GM12891 (cell line): ENCODE measurements at regions not wholly inside any gene's neighbourhood (a gene's known extent, or its start where the extent isn't known, plus 50 kb on each side); places are given as distances from the start of the nearest gene placed in this dataset.

ENCODE experiments used
- DNase-seq: peaks from one replicate; pipeline ENCODE4 v3.0.0; 2011; ENCODE audit warnings: low spot score; ENCODE audit not compliant: insufficient read length
- FAIRE-seq: peaks from 2 replicates; lab custom pipeline; 2011; peaks lifted over from hg19 to GRCh38; lab: Jason Lieb, UNC
- PAX5 ChIP-seq: IDR thresholded peaks from 2 replicates; pipeline ENCODE4 v1.6.1; 2011; ENCODE audit warnings: low read length, moderate library complexity, mild to moderate bottlenecking; ENCODE audit not compliant: insufficient read depth, severe bottlenecking
- POLR2A ChIP-seq: IDR thresholded peaks from 2 replicates; pipeline ENCODE4 v1.6.1; 2011; ENCODE audit warnings: low read depth, low read length, control low read depth
- POLR2AphosphoS5 ChIP-seq: IDR thresholded peaks from 2 replicates; pipeline ENCODE4 v1.6.1; 2011; ENCODE audit warnings: low read depth, low read length, control low read depth
- POU2F2 ChIP-seq: IDR thresholded peaks from 2 replicates; pipeline ENCODE4 v1.6.1; 2011; ENCODE audit warnings: low read depth, mild to moderate bottlenecking, control low read depth, low read length, moderate library complexity
- SPI1 ChIP-seq: IDR thresholded peaks from 2 replicates; pipeline ENCODE4 v1.6.1; 2011; ENCODE audit warnings: low read depth, low read length, control low read depth
- TAF1 ChIP-seq: IDR thresholded peaks from 2 replicates; pipeline ENCODE4 v1.6.1; 2011; ENCODE audit warnings: low read depth, low read length, control low read depth

DNA sequence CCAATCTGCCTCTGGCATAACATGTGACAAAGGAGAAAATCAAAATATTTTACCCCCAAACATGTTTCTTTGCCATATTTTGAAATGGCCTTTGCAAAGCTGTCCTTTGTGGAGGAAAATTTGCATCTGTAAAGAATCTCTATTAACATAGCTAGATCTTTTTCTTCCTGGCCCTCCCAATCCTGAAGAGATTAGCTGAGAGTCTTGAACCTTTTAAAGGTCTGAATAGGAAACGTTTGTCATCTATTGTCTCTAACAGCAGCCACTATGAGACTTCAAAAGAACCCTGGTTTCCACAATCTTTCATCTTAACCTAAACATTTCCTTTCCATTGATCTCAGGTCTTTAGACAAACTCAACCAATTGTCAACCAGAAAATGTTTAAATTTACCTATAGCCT is 520.9 kb upstream of the TGFBR2 start:
- no peak for FAIRE-seq
- TF ChIP-seq PAX5, result no peak
- no peak for TF ChIP-seq POU2F2
- TF ChIP-seq POLR2AphosphoS5, result no peak
- TF ChIP-seq TAF1, result no peak
- no peak for TF ChIP-seq SPI1
- no peak for TF ChIP-seq POLR2A
- DNase-seq, result no peak

DNA sequence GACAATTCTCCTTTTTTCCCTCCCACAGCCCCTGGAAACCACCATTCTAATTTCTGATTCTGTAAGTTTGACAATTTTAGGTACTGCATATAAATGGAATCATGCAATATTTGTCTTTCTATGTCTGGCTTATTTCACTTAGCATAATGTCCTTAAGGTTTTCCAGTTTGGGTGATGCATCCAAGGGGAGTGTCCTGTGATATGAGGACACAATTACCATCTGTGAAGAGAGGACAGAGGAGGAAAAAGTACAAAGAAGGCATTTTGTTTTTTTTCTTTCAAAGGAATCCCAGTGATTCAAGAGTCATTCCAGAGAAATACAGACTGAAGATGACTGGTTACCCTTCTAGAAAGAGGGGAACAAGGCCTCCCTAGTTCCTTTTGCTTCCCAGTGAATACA is 514.7 kb upstream of the TGFBR2 start:
- DNase-seq (no peak), FAIRE-seq (no peak)
- TF ChIP-seq POLR2AphosphoS5 (no peak), PAX5 (no peak), SPI1 (no peak)

DNA sequence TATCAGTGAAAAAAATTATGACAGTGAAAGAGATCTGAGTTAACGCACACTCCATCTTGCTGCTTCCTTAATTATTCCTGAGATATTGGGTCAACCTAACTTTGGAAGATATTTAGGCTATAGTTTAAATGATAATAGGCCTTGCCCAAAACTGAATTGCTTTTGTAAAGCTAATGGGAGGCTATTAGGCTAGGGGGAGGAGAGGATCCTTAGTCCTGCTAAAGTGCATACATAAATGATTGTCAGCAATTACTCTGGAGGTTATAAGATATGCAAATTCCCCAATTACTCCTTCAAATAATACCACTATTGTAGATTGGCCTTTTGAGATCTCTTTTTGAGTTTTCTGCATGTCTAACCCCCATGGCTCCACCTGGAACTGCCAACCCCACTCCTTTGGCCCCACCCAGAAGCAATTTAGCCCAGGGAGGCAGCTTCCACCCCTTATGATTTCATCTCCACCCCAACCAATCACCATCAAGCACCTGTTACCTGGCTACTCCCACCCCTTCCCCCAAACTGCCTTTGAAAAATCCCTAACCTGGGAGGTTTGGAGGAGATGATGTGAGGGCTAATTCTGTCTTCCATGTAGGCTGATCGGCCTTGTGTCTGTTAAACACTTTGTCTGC is 509.3 kb upstream of the TGFBR2 start:
- FAIRE-seq (no peak), DNase-seq (no peak)
- TF ChIP-seq POLR2A (no peak), SPI1 (no peak), PAX5 (no peak), TAF1 (no peak), POU2F2 (no peak), POLR2AphosphoS5 (no peak)

DNA sequence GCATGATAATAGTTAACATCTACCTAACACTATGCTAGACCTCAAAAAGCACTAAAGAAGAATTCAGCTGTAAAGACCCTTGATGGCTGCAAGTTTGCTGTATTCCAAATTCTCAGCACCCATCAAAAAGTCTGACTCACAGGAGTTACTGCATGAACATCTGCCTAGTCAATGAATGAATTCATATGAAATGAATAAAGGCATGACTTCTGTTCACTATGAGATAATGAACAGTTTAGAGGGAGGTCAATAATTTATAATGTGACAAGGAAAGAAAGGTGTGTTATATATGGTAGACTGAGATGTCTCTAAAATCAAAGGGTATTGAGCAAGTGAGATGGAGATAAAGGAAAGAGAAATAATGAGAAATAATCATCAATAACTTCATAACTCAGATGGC is 508.2 kb upstream of the TGFBR2 start:
- no peak for DNase-seq

DNA sequence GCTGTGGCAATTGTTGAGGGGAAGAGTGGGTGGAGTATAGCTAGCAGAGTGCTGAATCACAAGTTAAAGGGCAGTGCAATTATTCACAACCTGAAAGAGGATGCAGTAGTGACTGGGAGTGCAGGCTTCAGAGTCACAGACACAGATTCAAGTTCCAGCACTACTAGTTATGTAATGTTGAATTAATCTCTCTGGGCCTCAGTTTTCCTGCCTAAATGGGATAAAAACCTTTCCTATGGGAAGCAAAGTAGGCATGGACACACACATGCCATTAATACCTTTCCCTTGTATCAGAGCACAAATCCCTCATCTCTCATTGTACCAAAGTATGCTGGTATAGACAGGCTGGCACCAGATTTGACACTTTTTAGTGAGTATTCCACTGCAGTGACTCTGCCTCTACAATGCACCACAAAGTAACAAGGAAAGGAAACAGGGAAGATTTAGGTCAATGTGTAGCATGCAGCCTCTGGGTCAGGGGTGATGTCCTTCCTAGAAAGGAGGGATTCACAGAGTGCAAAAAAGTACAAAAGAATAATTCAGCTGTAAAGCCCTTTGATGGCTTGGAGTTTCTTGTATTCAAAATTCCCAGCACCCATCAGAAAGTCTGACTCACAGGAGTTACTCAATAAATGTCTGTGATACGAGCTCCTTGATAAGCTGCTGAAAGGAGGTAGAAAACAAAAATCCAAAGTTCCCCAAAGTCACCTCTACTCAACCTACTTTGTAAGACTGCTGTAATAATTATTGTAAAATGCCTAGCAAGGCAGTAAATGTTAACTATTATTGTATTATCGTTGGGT is 507.5 kb upstream of the TGFBR2 start:
- no peak for DNase-seq
- FAIRE-seq, result no peak
- TF ChIP-seq SPI1 (no peak), POU2F2 (no peak), POLR2A (no peak), PAX5 (no peak), TAF1 (no peak), POLR2AphosphoS5 (no peak)

More for the DNA sequence above, 508.2 kb upstream of the TGFBR2 start:
- no peak for FAIRE-seq
- TF ChIP-seq PAX5 (no peak), TAF1 (no peak), POU2F2 (no peak), POLR2AphosphoS5 (no peak), SPI1 (no peak), POLR2A (no peak)

DNA sequence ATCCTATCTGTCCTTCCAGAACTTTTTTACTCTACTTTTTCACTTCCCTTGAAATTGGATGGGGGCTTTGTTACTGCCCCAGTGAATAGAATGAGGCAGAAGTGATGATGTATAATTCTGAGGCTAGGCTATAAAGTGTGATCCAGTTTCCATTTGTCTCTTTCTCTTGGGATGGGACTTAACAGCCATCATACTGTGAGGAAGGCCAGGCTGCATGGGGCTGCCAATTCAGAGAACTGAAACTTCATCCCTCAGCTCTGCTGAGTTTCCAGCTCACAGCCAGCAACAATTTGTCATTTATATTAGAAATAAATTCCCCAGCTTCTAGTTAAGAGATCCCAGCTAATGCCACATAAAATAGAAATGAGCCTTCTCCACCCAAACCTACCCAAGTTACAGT is 504.0 kb upstream of the TGFBR2 start:
- TF ChIP-seq SPI1 (no peak), POLR2A (no peak), POLR2AphosphoS5 (no peak), TAF1 (no peak), POU2F2 (no peak), PAX5 (no peak)

DNA sequence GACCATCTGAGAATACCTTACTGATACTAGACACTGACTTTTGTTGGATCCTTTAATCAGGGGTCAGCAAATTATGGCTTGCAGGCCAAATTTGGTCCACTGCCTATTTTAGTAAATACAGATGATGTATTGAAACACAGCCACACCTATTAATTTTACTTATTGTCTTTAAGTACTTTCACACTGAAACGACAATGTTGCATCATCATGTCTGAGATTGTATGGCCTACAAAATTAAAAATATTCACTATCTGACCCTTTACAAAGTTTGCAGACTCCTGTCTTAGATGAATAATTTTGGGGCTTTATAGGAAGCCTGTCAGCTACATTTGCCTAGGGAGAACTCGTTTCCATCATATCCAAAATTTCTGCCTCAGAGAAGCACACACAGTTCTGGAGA is 503.2 kb upstream of the TGFBR2 start:
- no peak for TF ChIP-seq POLR2A
- FAIRE-seq, result no peak
- no peak for DNase-seq

More for the DNA sequence above, 504.0 kb upstream of the TGFBR2 start:
- DNase-seq (no peak), FAIRE-seq (no peak)

DNA sequence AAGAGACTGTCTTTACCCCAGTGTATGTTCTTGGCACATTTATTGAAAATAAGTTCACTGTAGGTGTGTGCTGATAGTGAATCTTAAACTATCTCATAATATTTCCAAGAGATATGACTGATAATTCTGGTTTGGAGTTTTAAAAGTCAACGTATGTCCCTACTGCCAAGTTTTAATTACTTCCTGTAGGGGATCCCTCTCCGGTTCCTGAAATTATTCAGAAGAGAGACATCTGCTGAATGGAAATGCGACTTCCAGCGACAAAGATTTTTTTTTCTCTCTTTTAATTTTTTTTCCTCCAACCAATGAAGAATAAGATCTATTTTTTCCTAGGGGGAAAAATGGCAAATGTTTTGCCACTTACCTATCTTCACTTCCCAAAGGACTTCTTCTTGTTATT is 498.9 kb upstream of the TGFBR2 start:
- FAIRE-seq, result no peak
- no peak for TF ChIP-seq PAX5
- no peak for TF ChIP-seq TAF1
- no peak for TF ChIP-seq POU2F2
- TF ChIP-seq SPI1, result no peak
- TF ChIP-seq POLR2AphosphoS5, result no peak
- no peak for TF ChIP-seq POLR2A

DNA sequence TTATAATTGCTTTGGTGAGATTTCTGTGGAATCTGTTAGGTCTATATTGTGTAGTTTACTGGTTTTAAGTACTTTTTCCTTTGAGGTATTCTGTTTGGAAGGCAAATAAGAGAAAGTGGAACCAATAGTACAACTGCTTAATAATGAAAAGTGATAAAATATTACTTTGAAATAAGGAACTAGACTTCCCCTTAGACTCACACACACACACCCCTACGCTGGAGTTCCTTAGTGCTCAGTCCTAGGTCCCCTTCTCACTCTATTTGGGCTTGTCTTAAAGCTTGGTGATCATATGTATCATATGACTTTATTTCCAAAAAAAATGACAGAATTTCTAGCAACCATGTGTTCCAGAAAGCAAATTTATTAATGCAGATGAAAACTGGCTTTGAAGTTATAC is 494.0 kb upstream of the TGFBR2 start:
- no peak for TF ChIP-seq POU2F2
- no peak for TF ChIP-seq SPI1
- TF ChIP-seq PAX5, result no peak
- TF ChIP-seq POLR2A, result no peak
- no peak for TF ChIP-seq TAF1
- TF ChIP-seq POLR2AphosphoS5, result no peak
- FAIRE-seq (no peak), DNase-seq (no peak)

More for the DNA sequence above, 498.9 kb upstream of the TGFBR2 start:
- DNase-seq, result no peak
